ENCODE measurements at regions not wholly inside any gene's neighbourhood (a gene's known extent, or its start where the extent isn't known, plus 50 kb on each side); places are given as distances from the start of the nearest gene placed in this dataset.

- no peaks in the 10 kb centered on the region for H3K27me3 ChIP-seq
- H3K27ac ChIP-seq = no peak overlapping the region
- peaks cover 0 to 55% (median 45%) of the 10 kb centered on the region in 4 donors for H3K9me3 ChIP-seq
- DNase-seq = no peak
- H3K4me1 ChIP-seq = no peaks in the 10 kb centered on the region
- no peaks in the 10 kb centered on the region for H3K36me3 ChIP-seq
- intact Hi-C loops (cut with DNase I; ENCODE audit: low total_unique reads) = no loop called here
- WGBS, 5 donors = 89 to 96% (median 91%) methylated on average over 7 of the region's 7 CpGs
- TF ChIP-seq POLR2A (IDR thresholded peaks at IDR 0.05) (no peak), EP300 (IDR thresholded peaks at IDR 0.05) (no peak), CTCF (IDR thresholded peaks at IDR 0.05) (no peak), POLR2AphosphoS5 (IDR thresholded peaks at IDR 0.05) (no peak)
- H3K4me3 ChIP-seq = no peak overlapping the region
These were observed 192.3 kb downstream of the IGSF11 start for GRCh38 chr3:118842147-118842863.

GRCh38 chr3:118846176-118846575, 188.5 kb downstream of the IGSF11 start:
- 78 to 90% (median 83%) methylated on average over 7 of the region's 7 CpGs for WGBS, 5 donors
- no peak for DNase-seq
- Histone ChIP-seq H3K4me1 (no peaks in the 10 kb centered on the region), H3K27ac (no peak overlapping the region), H3K36me3 (no peaks in the 10 kb centered on the region), H3K27me3 (no peaks in the 10 kb centered on the region), H3K4me3 (no peak overlapping the region), H3K9me3 (peaks cover 0 to 35% (median 29%) of the 10 kb centered on the region in 4 donors)
- no peak for TF ChIP-seq POLR2AphosphoS5 (IDR thresholded peaks at IDR 0.05)
- TF ChIP-seq EP300 (IDR thresholded peaks at IDR 0.05) = no peak
- no peak for TF ChIP-seq POLR2A (IDR thresholded peaks at IDR 0.05)
- TF ChIP-seq CTCF (IDR thresholded peaks at IDR 0.05) = no peak
- intact Hi-C loops (cut with DNase I; ENCODE audit: low total_unique reads) = no loop called here

Small RNA genes in the stretch of these regions (small RNA-seq; reads per million reads assigned to genes)
- gene MIR4447 (0 reads per million in 4 donors), gene RF01884 (0 reads per million in 4 donors), gene RNU5E-8P (0 reads per million in 4 donors), gene RNU6-1200P (0 reads per million in 4 donors)
